CD4-positive, alpha-beta T cell (primary cell): ENCODE measurements at regions not wholly inside any gene's neighbourhood (a gene's known extent, or its start where the extent isn't known, plus 50 kb on each side); places are given as distances from the start of the nearest gene placed in this dataset.

Experiments used
- ATAC-seq: fragments of 200-7000 bp; cut with Tn5 transposase; one replicate; pipeline ENCODE4 v1.10.0; 2022; ENCODE audit warnings: mild to moderate bottlenecking; ENCODE audit not compliant: poor library complexity
- CTCF ChIA-PET: fragments of 350-600 bp; sonication (Branson Sonifier 250); formaldehyde crosslinking; loops from one replicate; lab custom pipeline; 2021; ENCODE audit warnings: antibody characterized with exemption, inconsistent platforms; lab: Charles Lee
- POLR2A ChIA-PET: fragments of 350-600 bp; sonication (Branson Sonifier 250); formaldehyde crosslinking; loops from one replicate; lab custom pipeline; 2021; ENCODE audit warnings: antibody characterized with exemption, inconsistent platforms; lab: Charles Lee
- DNase-seq, 14 experiments: peaks; one replicate each; pipeline ENCODE4 v3.0.0-alpha.2; 2013 to 2020; ENCODE audit warnings: mixed read lengths in 2 of 14
- H3K27ac ChIP-seq, 2 donors: one replicate each; pipeline versions ENCODE4 v1.5.1 to v1.7.0; 2013; ENCODE audit warnings: low read length in 2 of 2, low read depth in 1 of 2, mild to moderate bottlenecking in 1 of 2
- H3K27me3 ChIP-seq, 2 experiments: 1 replicate in 1 of 2; 2 replicates in 1 of 2; pipeline versions ENCODE4 v1.6.1 to v1.7.0; 2013; ENCODE audit warnings: low read length in 2 of 2, control low read depth in 1 of 2, mild to moderate bottlenecking in 1 of 2, moderate library complexity in 1 of 2; ENCODE audit not compliant: insufficient read depth in 2 of 2, control insufficient read depth in 1 of 2
- H3K36me3 ChIP-seq: one replicate; pipeline ENCODE4 v1.6.1; 2013; ENCODE audit warnings: low read length, control low read depth; ENCODE audit not compliant: insufficient read depth
- H3K4me1 ChIP-seq: one replicate; pipeline ENCODE4 v1.6.1; 2013; ENCODE audit warnings: low read length, control low read depth; ENCODE audit not compliant: insufficient read depth
- H3K4me3 ChIP-seq: one replicate; pipeline ENCODE4 v1.5.1; 2013; ENCODE audit warnings: mild to moderate bottlenecking, low read length, moderate library complexity
- H3K9me3 ChIP-seq, 2 experiments: 1 replicate in 1 of 2; 2 replicates in 1 of 2; pipeline versions ENCODE4 v1.6.1 to v1.7.0; 2013; ENCODE audit warnings: low read length in 2 of 2, mild to moderate bottlenecking in 2 of 2, control low read depth in 1 of 2, moderate library complexity in 1 of 2; ENCODE audit not compliant: control insufficient read depth in 1 of 2, insufficient read depth in 1 of 2
- H3K27ac Mint-ChIP-seq: one replicate; pipeline ENCODE4 v1.8.0; 2020; ENCODE audit warnings: mixed read lengths
- H3K27me3 Mint-ChIP-seq: one replicate; pipeline ENCODE4 v1.8.0; 2021; ENCODE audit warnings: mixed read lengths
- H3K36me3 Mint-ChIP-seq: one replicate; pipeline ENCODE4 v1.8.0; 2021; ENCODE audit warnings: low read depth, mixed read lengths
- H3K4me1 Mint-ChIP-seq: one replicate; pipeline ENCODE4 v1.8.0; 2021; ENCODE audit warnings: low read depth, mixed read lengths
- H3K4me3 Mint-ChIP-seq: one replicate; pipeline ENCODE4 v1.8.0; 2020; ENCODE audit warnings: mild to moderate bottlenecking, mixed read lengths
- H3K9me3 Mint-ChIP-seq: one replicate; pipeline ENCODE4 v1.8.0; 2020; ENCODE audit warnings: mixed read lengths
- intact Hi-C, 2 experiments: fragments of 100-400 bp; cut with DNase I in 1 of 2; cut with micrococcal nuclease in 1 of 2; formaldehyde crosslinking; loops; one replicate each; pipeline versions ENCODE4 v1.15.1 to v1.9.0; 2023 to 2025; cut with DNase I, micrococcal nuclease
- TF ChIP-seq, protein P1 (sequence below): fragments of 200-600 bp; IDR thresholded peaks from one replicate; pipeline ENCODE4 v1.8.0; 2022; ENCODE audit warnings: antibody characterized with exemption, mild to moderate bottlenecking

DNA sequence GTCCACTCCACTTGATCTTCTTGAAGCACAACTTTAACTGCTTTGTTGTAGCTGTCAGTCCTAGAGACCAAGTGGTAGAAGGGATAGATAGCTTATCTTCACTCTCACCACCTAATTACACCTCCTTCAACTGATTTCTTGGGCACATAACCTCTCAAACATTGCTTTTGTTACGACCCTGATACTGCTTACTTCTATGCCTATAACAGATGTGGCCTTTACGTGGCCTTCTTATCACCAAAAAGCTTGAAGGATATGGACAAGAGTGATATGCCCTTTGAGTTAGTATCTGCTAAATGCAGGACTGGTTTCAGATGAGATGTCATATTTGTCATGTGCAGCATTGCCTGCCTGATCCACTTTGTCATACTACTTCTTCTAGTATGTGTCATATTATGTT is 847.2 kb downstream of the TDRD15 start:
- no peaks in the 10 kb centered on the region for H3K36me3 ChIP-seq
- H3K4me1 Mint-ChIP-seq, result no peaks in the 10 kb centered on the region
- H3K27me3 Mint-ChIP-seq, result no peaks in the 10 kb centered on the region
- H3K27ac Mint-ChIP-seq, result no peak overlapping the region
- no peak overlapping the region for H3K27ac ChIP-seq
- POLR2A ChIA-PET, result no interaction called here
- no peaks in the 10 kb centered on the region for H3K36me3 Mint-ChIP-seq
- peaks cover 17% of the 10 kb centered on the region for H3K9me3 Mint-ChIP-seq
- H3K4me3 Mint-ChIP-seq, result no peak overlapping the region
- CTCF ChIA-PET, result no interaction called here
- DNase-seq, result no peak
- peaks cover 0 to 6% of the 10 kb centered on the region in 2 experiments for H3K9me3 ChIP-seq
- H3K4me3 ChIP-seq, result no peak overlapping the region
- H3K27me3 ChIP-seq, result no peaks in the 10 kb centered on the region
- no peak for ATAC-seq
- TF ChIP-seq, protein P1, sequence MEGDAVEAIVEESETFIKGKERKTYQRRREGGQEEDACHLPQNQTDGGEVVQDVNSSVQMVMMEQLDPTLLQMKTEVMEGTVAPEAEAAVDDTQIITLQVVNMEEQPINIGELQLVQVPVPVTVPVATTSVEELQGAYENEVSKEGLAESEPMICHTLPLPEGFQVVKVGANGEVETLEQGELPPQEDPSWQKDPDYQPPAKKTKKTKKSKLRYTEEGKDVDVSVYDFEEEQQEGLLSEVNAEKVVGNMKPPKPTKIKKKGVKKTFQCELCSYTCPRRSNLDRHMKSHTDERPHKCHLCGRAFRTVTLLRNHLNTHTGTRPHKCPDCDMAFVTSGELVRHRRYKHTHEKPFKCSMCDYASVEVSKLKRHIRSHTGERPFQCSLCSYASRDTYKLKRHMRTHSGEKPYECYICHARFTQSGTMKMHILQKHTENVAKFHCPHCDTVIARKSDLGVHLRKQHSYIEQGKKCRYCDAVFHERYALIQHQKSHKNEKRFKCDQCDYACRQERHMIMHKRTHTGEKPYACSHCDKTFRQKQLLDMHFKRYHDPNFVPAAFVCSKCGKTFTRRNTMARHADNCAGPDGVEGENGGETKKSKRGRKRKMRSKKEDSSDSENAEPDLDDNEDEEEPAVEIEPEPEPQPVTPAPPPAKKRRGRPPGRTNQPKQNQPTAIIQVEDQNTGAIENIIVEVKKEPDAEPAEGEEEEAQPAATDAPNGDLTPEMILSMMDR, result no peak
- H3K4me1 ChIP-seq, result no peaks in the 10 kb centered on the region
- intact Hi-C loops, result no loop called here

DNA sequence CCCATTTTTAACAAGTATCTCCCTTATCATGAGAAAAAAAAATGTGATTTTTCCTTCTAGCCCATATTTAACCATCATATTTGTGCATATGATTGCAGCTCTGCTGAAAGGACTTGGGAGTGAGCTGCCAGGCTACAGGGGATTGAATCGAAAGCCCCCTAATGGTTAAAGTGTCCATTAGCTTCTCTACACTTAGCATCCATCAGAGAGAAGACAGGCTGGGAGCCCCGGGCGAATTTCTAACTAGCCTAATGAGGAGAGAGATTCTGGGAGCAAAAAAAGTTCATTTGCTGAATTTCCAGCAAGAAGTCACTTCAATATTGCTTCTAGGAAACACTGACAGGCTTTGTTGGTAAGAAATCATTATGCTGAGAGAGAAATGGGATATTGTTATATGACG is 848.8 kb downstream of the TDRD15 start:
- Histone ChIP-seq H3K36me3 (no peaks in the 10 kb centered on the region), H3K4me1 (no peaks in the 10 kb centered on the region), H3K4me3 (no peak overlapping the region), H3K27me3 (no peaks in the 10 kb centered on the region), H3K27ac (no peak overlapping the region), H3K9me3 (peaks cover 0 to 3% of the 10 kb centered on the region in 2 experiments)
- no peaks in the 10 kb centered on the region for H3K4me1 Mint-ChIP-seq
- DNase-seq (no peak), ATAC-seq (no peak)
- H3K4me3 Mint-ChIP-seq, result no peak overlapping the region
- peaks cover 17% of the 10 kb centered on the region for H3K9me3 Mint-ChIP-seq
- TF ChIP-seq, protein P1, result no peak
- ChIA-PET CTCF (no interaction called here), POLR2A (no interaction called here)
- no peaks in the 10 kb centered on the region for H3K27me3 Mint-ChIP-seq
- no peak overlapping the region for H3K27ac Mint-ChIP-seq
- no peaks in the 10 kb centered on the region for H3K36me3 Mint-ChIP-seq
- intact Hi-C loops, result no loop called here

DNA sequence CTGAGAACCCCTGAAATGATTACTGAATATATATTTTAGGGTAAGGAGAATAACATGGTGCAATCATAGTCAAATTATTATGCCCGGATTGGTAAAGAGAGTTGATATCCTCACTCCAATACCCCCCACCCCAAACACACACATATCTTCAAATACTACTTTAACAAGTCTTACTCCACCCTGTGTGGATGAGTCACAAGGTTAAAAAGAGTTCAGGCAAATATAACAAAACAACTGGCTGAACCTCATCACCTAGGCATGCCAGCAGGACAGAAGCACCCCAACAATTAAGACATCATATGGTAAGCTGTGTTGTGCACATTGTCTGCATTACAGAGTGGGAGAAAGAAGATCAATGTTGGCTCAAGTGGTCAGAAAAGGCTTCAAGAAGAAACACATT is 857.4 kb downstream of the TDRD15 start:
- Mint-ChIP-seq H3K27me3 (no peaks in the 10 kb centered on the region), H3K4me3 (no peak overlapping the region), H3K9me3 (peaks cover 11% of the 10 kb centered on the region), H3K4me1 (no peaks in the 10 kb centered on the region), H3K36me3 (no peaks in the 10 kb centered on the region), H3K27ac (no peak overlapping the region)
- TF ChIP-seq, protein P1, result no peak
- H3K27me3 ChIP-seq, result no peaks in the 10 kb centered on the region
- ATAC-seq, result no peak
- no peak for DNase-seq
- H3K4me3 ChIP-seq, result no peak overlapping the region
- no peak overlapping the region for H3K27ac ChIP-seq
- ChIA-PET CTCF (no interaction called here), POLR2A (no interaction called here)
- H3K36me3 ChIP-seq, result no peaks in the 10 kb centered on the region
- peaks cover 0 to 6% of the 10 kb centered on the region in 2 experiments for H3K9me3 ChIP-seq
- intact Hi-C loops, result no loop called here
- no peaks in the 10 kb centered on the region for H3K4me1 ChIP-seq
